H9 (cell line): ENCODE measurements at regions not wholly inside any gene's neighbourhood (a gene's known extent, or its start where the extent isn't known, plus 50 kb on each side); places are given as distances from the start of the nearest gene placed in this dataset.

Experiments
- DNase-seq: peaks from one replicate; pipeline ENCODE4 v3.0.0-alpha.2; 2017
- H2AFZ ChIP-seq: one replicate; pipeline ENCODE4 v1.6.1; 2013; ENCODE audit warnings: mild to moderate bottlenecking, low read length, control low read depth, moderate library complexity
- H2AK5ac ChIP-seq: 2 replicates; pipeline ENCODE4 v1.6.1; 2013; ENCODE audit warnings: low read length, control low read depth, mixed read lengths; ENCODE audit not compliant: insufficient read length
- H2BK120ac ChIP-seq: one replicate; pipeline ENCODE4 v1.6.1; 2013; ENCODE audit warnings: low read depth, mild to moderate bottlenecking, low read length, control low read depth, inconsistent platforms; ENCODE audit not compliant: poor library complexity, severe bottlenecking
- H2BK12ac ChIP-seq: 2 replicates; pipeline ENCODE4 v1.6.1; 2013; ENCODE audit warnings: low read length, control low read depth, mixed read lengths, low read depth; ENCODE audit not compliant: insufficient read length
- H2BK15ac ChIP-seq: 2 replicates; pipeline ENCODE4 v1.6.1; 2013; ENCODE audit warnings: low read depth, low read length, control low read depth
- H2BK20ac ChIP-seq: one replicate; pipeline ENCODE4 v1.6.1; 2013; ENCODE audit warnings: low read depth, mild to moderate bottlenecking, low read length, control low read depth, inconsistent platforms; ENCODE audit not compliant: poor library complexity, severe bottlenecking
- H2BK5ac ChIP-seq: 2 replicates; pipeline ENCODE4 v1.6.1; 2013; ENCODE audit warnings: low read length, control low read depth, mixed read lengths; ENCODE audit not compliant: insufficient read length
- H3K14ac ChIP-seq: 2 replicates; pipeline ENCODE4 v1.6.1; 2013; ENCODE audit warnings: low read length, control low read depth; ENCODE audit not compliant: insufficient read depth
- H3K18ac ChIP-seq: 2 replicates; pipeline ENCODE4 v1.6.1; 2013; ENCODE audit warnings: low read depth, mild to moderate bottlenecking, mixed read lengths, low read length, control low read depth; ENCODE audit not compliant: insufficient read length
- H3K23ac ChIP-seq: 2 replicates; pipeline ENCODE4 v1.6.1; 2013; ENCODE audit warnings: low read length, control low read depth, mixed read lengths, low read depth; ENCODE audit not compliant: insufficient read length
- H3K23me2 ChIP-seq: 2 replicates; pipeline ENCODE4 v1.6.1; 2013; ENCODE audit warnings: low read depth, mild to moderate bottlenecking, mixed read lengths, low read length, control low read depth; ENCODE audit not compliant: insufficient read length, poor library complexity, severe bottlenecking
- H3K27ac ChIP-seq: 2 replicates; pipeline ENCODE4 v1.5.1; 2013; ENCODE audit warnings: low read length, control low read depth, mixed read lengths, low read depth; ENCODE audit not compliant: insufficient read length
- H3K27me3 ChIP-seq: 2 replicates; pipeline ENCODE4 v1.6.1; 2013; ENCODE audit warnings: low read length, control low read depth, inconsistent platforms; ENCODE audit not compliant: insufficient read depth
- H3K4ac ChIP-seq: 2 replicates; pipeline ENCODE4 v1.6.1; 2013; ENCODE audit warnings: low read depth, mild to moderate bottlenecking, control low read depth, inconsistent platforms, low read length, moderate library complexity
- H3K4me1 ChIP-seq: 2 replicates; pipeline ENCODE4 v1.6.1; 2013; ENCODE audit warnings: low read length, control low read depth, inconsistent platforms; ENCODE audit not compliant: insufficient read depth
- H3K4me2 ChIP-seq: 2 replicates; pipeline ENCODE4 v1.6.1; 2013; ENCODE audit warnings: low read length, control low read depth, mixed read lengths; ENCODE audit not compliant: insufficient read length, insufficient read depth
- H3K56ac ChIP-seq: 2 replicates; pipeline ENCODE4 v1.6.1; 2013; ENCODE audit warnings: low read depth, mild to moderate bottlenecking, mixed read lengths, low read length, control low read depth; ENCODE audit not compliant: insufficient read length
- H3K79me1 ChIP-seq: 2 replicates; pipeline ENCODE4 v1.6.1; 2013; ENCODE audit warnings: low read depth, mild to moderate bottlenecking, moderate library complexity, low read length, control low read depth, inconsistent platforms; ENCODE audit not compliant: insufficient read depth, poor library complexity, severe bottlenecking
- H3K79me2 ChIP-seq: 2 replicates; pipeline ENCODE4 v1.6.1; 2013; ENCODE audit warnings: low read length, control low read depth, inconsistent platforms; ENCODE audit not compliant: insufficient read depth
- H3K9ac ChIP-seq: 2 replicates; pipeline ENCODE4 v1.6.1; 2013; ENCODE audit warnings: low read length, control low read depth, mixed read lengths; ENCODE audit not compliant: insufficient read length; ENCODE audit errors: extremely low read depth
- H3K9me3 ChIP-seq: one replicate; pipeline ENCODE4 v1.6.1; 2013; ENCODE audit warnings: low read depth, low read length, inconsistent platforms; ENCODE audit not compliant: control insufficient read depth
- H3T11ph ChIP-seq: one replicate; pipeline ENCODE4 v1.6.1; 2013; ENCODE audit warnings: mild to moderate bottlenecking, low read length, control low read depth, inconsistent platforms
- H4K20me1 ChIP-seq: one replicate; pipeline ENCODE4 v1.6.1; 2013; ENCODE audit not compliant: control insufficient read depth, insufficient read length, insufficient read depth
- H4K5ac ChIP-seq: 2 replicates; pipeline ENCODE4 v1.6.1; 2013; ENCODE audit warnings: low read depth, mild to moderate bottlenecking, mixed read lengths, low read length, control low read depth; ENCODE audit not compliant: insufficient read length
- H4K8ac ChIP-seq: replicated peaks from 2 replicates; pipeline ENCODE4 v1.6.1; 2013; ENCODE audit warnings: low read length, control low read depth, mixed read lengths, low read depth; ENCODE audit not compliant: insufficient read length
- H4K91ac ChIP-seq: 2 replicates; pipeline ENCODE4 v1.6.1; 2013; ENCODE audit warnings: low read depth, mild to moderate bottlenecking, moderate library complexity, mixed read lengths, low read length, control low read depth; ENCODE audit not compliant: insufficient read length
- H3K27ac Mint-ChIP-seq, 3 experiments: 2 replicates in 2 of 3; 3 replicates in 1 of 3; pipeline ENCODE4 v1.8.0; 2020 to 2021; ENCODE audit warnings: mixed read lengths in 3 of 3, mild to moderate bottlenecking in 1 of 3, moderate library complexity in 1 of 3
- H3K27me3 Mint-ChIP-seq: 2 replicates; pipeline ENCODE4 v1.8.0; 2021; ENCODE audit warnings: low read depth, mild to moderate bottlenecking, moderate library complexity, mixed read lengths
- H3K36me3 Mint-ChIP-seq, 3 experiments: 2 replicates in 2 of 3; 3 replicates in 1 of 3; pipeline ENCODE4 v1.8.0; 2020 to 2021; ENCODE audit warnings: low read depth in 3 of 3, mixed read lengths in 3 of 3; ENCODE audit not compliant: insufficient read depth in 1 of 3
- H3K4me1 Mint-ChIP-seq, 2 experiments: 2 replicates each; pipeline ENCODE4 v1.8.0; 2020; ENCODE audit warnings: mixed read lengths in 2 of 2
- H3K4me3 Mint-ChIP-seq, 2 experiments: 2 replicates in 1 of 2; 3 replicates in 1 of 2; pipeline ENCODE4 v1.8.0; 2020 to 2021; ENCODE audit warnings: mild to moderate bottlenecking in 2 of 2, mixed read lengths in 2 of 2, moderate library complexity in 1 of 2
- H3K9me3 Mint-ChIP-seq, 2 experiments: 2 replicates in 1 of 2; 3 replicates in 1 of 2; pipeline ENCODE4 v1.8.0; 2020; ENCODE audit warnings: mild to moderate bottlenecking in 2 of 2, mixed read lengths in 2 of 2, moderate library complexity in 1 of 2
- CTCF ChIP-seq: fragments of 200-600 bp; sonication (generic); conservative IDR thresholded peaks from 3 replicates; pipeline ENCODE4 v1.8.0; 2021; ENCODE audit warnings: antibody characterized with exemption, mild to moderate bottlenecking
- WGBS: extraction: QIAGEN DNeasy Blood & Tissue Kit; methylation state at CpG from one replicate; pipeline ENCODE4 v1.1.7; 2013; ENCODE audit warnings: missing lambda C conversion rate, low lambda C conversion rate, mixed read lengths; ENCODE audit not compliant: insufficient read length; ENCODE audit errors: extremely low coverage; 5-methylcytosine and 5-hydroxymethylcytosine counted together

DNA sequence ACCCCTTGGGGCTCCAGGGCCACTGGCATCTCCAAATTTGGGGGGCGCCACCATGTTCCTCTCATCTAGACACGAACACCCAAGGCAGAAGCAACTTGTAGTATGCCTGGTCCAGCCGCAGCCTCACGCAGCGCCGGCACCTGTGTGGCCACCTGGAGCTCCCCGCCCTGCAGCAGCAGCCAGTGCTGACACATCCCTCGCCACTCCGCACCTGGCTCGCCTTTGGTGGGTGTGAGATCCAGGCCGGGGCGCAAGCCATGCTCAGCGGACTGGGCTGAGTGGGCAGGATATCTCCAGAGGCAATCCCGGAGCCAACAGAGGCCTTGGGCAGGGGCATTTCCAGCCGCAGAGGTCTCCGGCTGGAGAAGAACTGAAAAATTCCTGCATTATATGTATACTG is 1563.7 kb downstream of the NCAM2 start:
- no peak overlapping the region for H3K23ac ChIP-seq

More for the DNA sequence above, 1563.7 kb downstream of the NCAM2 start:
- Histone ChIP-seq H2BK5ac (no peak overlapping the region), H3K14ac (no peak overlapping the region), H2AFZ (no peak overlapping the region), H3K56ac (no peak overlapping the region), H3K18ac (no peak overlapping the region), H2BK12ac (no peak overlapping the region), H2BK120ac (no peak overlapping the region), H3K23me2 (no peaks in the 10 kb centered on the region), H4K5ac (no peak overlapping the region), H4K8ac (no peak overlapping the region), H3K27ac (no peak overlapping the region), H3K4ac (no peak overlapping the region), H3K79me2 (no peaks in the 10 kb centered on the region), H2AK5ac (no peak overlapping the region), H2BK15ac (no peak overlapping the region), H3K4me2 (no peak overlapping the region), H3K9me3 (no peaks in the 10 kb centered on the region), H3K27me3 (no peaks in the 10 kb centered on the region), H3T11ph (no peak overlapping the region), H3K79me1 (no peaks in the 10 kb centered on the region), H3K9ac (no peak overlapping the region), H4K91ac (no peak overlapping the region), H4K20me1 (no peaks in the 10 kb centered on the region), H3K4me1 (no peaks in the 10 kb centered on the region), H2BK20ac (no peak overlapping the region)
- no CpG with 5 or more reads among the region's 16 CpGs for WGBS
- Mint-ChIP-seq H3K9me3 (peaks cover 10 to 15% of the 10 kb centered on the region in 2 experiments; a peak in 4 of 5 replicates), H3K4me3 (no peak overlapping the region), H3K27ac (no peak overlapping the region), H3K4me1 (no peaks in the 10 kb centered on the region), H3K36me3 (peaks cover 0 to 12% (median 6%) of the 10 kb centered on the region in 3 experiments; a peak in 3 of 7 replicates), H3K27me3 (no peaks in the 10 kb centered on the region)
- no peak for TF ChIP-seq CTCF
- peak; percentile 31 for DNase-seq
